Retina (tissue), 1 donor: ENCODE measurements at regions not wholly inside any gene's neighbourhood (a gene's known extent, or its start where the extent isn't known, plus 50 kb on each side); places are given as distances from the start of the nearest gene placed in this dataset.
"Not testable (repeated sequence)": the region's sequence is repeated elsewhere in the genome, so short reads cannot be mapped to it uniquely, and the experiment has no call there.

Experiments used
- DNase-seq: peaks from one replicate; pipeline ENCODE4 v3.0.0-alpha.2; 2016

DNA sequence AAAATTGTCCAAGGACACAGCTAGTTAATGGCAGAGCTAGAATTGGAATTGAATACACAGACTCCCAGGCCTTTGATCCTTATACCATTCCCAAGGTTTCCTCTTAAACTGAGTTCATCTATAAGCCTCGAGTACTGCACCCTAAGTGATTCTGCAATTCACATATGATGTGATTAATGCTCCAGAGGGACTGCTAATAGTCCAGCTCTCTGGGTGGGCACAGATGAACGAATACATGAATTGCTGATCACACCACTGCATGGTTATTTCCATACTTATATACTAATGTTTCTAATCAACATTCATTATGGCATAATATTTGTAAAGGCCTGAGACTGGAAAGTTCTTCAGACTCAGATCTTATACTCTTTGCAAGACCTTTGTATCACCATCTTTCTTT is 101.8 kb downstream of the NUFIP1 start:
- DNase-seq = no peak

DNA sequence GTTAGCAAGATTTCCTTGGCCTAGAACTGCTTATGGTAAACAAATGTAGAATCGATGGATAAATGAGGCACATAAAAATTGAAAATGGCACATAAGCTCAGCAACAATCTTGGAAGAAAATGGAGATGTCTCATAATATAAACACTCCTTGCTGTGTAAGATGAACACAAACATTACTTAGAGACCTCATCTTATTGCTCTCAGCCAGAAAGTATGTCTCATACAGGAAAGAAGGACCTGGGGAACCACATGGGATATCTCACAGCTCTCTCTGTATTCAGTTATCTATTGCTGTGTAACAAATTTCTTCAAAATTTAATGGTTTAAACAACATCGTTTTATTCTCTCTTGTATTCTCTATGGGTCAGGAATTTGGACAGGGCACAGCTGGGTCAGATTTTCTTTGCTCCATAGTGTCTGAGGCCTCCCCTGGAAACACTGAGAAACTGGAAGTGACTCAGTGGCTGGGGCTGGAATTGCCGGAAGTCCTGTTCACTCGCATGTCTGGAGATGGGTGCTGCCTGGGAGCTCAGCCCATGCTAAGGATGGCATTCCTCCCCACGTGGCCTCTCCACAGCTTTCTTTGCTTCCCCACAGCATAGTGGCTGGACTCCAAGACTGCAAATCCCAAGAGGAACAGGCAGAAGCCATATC is 105.1 kb downstream of the NUFIP1 start:
- no peak for DNase-seq

- DNase-seq = no peak
Measured at GRCh38 chr13:44879452-44880058, 109.7 kb downstream of the NUFIP1 start.

DNA sequence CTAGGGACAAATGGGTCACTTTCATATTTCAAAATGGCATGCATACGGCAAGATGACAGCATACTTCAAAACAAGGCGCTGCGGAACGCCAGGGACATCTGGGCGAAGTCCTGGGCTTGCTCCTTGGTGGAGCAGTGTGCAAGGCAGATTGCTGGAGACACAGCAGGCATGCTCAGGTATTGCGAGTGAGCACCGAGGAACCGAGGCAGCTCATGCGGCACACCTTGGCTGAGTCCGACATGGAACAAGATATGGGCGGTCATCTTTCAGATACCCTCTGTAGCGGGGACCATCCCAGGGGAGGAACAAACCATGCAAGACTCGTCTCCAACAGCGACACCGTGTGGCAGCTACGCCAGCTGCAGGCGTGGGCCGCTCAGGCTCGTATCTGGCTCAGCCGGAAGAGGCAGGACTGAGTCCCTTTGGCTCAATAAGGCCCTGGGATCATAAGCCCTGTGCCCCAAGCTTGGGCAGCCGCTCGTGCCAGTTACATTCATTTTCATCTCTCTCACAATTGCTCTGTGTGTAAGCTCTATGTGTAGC is 112.4 kb downstream of the NUFIP1 start:
- no peak for DNase-seq

DNA sequence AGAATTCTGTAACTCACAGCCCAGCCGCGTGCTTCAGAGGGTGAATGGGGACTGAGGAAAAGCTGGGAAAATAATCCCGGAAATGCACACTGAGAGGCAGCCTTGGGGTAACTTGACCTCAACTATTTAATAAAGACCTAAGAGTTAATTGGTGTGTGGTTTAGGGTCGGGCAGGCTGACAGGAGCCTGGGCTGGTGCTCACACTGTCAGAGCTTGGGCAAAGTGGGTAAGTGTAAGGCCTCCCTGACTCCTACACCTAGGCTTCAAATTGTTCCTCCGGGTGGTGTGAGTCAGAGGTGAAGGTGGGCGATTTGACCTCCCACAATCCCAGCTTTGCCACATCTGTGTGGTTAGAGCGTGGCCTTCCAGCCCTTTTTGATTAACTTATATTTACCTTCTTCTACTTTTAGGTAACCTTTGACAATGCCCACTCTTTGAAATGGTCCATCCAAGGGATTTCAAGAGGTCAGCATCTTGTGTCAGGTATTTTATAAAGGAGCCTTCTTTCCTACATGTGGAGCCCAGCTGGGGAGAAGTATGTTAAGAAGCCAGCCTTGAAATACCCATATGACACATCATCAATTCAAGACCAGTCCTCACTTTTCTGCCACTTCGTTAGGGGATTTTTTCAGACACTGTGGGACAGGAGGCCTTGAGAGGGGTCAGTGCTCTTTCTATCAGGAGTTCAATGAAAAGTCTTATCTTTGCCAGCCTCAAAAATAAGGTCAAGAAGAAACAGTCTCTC is 114.2 kb downstream of the NUFIP1 start:
- DNase-seq = no peak

DNA sequence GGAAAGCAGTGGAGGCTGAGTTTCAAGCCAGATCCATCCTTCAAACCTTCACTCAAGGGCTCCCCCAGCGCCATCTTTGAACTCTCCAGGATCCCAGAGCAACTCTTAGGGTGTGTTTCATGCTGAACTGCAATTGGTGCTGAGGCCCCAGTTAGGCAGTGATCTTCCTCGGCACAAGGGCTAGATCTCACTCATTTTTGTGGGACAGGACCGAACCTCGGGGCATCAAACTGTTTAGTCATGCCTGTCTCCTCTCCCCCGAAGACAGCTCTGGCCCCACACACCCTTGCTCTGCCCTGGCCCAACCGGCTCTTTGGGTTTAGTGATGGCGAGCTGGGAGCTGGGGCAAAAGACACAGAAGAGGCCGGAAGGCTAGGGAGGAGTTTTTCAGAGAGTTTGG is 115.1 kb downstream of the NUFIP1 start:
- DNase-seq = no peak

DNA sequence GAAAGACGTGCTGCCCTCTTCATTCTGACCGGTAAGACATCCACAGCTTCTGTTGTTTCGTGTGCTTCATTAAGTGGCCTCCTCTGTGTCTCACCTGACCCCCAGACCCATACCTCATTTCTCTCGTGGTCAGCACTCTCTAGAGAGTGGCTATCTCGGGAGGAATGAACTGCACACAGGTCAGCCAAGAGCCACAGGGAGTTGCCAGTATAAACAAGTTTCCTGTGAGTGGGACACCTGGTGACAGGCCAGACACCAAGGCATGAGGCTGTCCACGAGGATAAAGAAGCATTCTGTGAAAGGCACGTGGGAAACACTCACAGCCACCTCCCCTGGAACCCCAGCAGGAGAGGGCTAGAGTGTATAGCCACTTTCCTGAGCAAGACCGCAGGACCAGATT is 115.8 kb downstream of the NUFIP1 start:
- no peak for DNase-seq

DNA sequence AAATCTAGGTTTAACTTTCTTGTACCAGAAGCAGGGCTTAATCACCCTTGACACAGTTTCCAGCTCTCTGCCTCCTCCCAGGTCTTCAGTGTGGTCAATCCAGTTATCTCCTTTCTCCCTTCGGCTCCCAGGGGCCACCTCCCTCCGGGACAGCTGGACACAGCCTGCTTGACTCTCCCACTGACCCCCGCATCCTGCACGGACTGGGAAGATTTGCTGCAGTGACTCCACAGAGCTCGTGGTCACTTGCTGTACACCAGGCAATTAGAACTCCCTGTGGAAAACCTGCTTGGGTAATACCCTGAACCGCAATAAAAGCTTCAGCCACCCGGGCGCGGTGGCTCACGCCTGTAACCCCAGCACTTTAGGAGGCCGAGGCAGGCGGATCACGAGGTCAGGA is 116.5 kb downstream of the NUFIP1 start:
- no peak for DNase-seq

GRCh38 chr13:44870456-44870929 is 118.8 kb downstream of the NUFIP1 start:
- DNase-seq = no peak

DNA sequence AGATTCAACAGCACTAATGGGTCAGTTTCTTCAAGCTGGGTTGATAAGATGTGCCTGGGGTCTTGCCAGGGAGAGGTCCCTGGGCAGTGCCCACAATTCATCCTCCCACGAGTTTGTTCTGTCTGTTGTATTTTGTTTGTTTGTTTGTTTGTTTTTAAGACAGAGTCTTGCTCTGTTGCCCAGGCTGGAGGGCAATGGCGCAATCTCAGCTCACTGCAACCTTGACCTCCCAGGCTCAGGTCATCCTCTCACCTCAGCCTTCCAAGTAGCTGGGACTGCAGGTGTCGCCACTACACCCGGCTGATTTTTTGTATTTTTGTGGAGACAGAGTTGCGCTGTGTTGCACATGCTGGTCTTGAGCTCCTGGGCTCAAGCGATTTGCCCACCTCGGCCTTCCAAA is 120.1 kb downstream of the NUFIP1 start:
- DNase-seq = no peak

DNA sequence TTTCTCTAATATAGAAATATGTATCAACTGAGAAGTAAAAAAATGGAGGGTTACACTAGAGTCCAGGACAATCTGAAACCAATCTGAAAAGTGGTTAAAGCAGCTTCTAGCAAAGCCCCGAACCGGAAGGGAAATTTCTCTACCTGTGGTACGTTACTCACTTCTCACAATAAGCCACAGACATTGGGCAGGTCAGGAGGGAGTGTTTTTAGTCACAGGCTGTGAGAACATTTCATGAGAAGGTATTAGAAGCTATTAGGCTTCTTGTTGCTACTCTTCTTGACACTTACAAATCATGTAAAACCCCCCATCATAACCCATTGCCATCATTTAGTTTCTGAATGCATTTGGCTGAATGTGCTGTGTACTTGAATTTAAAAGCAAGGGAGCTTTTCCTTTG is 120.9 kb downstream of the NUFIP1 start:
- DNase-seq = no peak

- DNase-seq = no peak
Measured at GRCh38 chr13:44867825-44868224, 121.4 kb downstream of the NUFIP1 start.

- no peak for DNase-seq
Measured at GRCh38 chr13:44866411-44866911, 122.8 kb downstream of the NUFIP1 start.

- DNase-seq = no peak
Measured at GRCh38 chr13:44865722-44866410, 123.4 kb downstream of the NUFIP1 start.

DNA sequence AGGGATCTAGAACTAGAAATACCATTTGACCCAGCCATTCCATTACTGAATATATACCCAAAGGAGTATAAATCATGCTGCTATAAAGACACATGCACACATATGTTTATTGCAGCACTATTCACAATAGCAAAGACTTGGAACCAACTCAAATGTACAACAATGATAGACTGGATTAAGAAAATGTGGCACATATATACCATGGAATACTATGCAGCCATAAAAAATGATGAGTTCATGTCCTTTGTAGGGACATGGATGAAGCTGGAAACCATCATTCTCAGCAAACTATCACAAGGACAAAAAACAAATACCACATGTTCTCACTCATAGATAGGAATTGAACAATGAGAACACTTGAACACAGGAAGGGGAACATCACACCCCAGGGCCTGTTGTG is 125.6 kb downstream of the NUFIP1 start:
- not testable (repeated sequence) for DNase-seq

DNA sequence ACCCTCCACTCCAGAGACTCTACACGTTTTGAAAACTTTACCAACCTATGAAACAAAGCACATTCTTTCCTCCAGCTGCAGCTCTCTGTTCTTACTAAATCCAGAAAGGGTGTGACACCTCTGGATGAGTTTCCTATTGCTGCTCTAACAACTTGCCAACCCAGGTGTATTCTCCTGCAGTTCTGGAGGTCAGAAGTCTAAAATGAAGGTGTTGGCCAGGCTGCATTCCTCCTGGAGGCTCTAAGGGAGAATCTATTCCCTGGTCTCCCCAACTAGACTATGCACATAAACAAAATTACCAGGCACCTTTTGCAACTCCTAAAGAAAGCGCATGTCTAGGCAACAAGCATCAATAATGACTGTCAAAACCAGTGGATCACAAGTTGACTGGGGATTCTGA is 128.8 kb downstream of the NUFIP1 start:
- DNase-seq = no peak

GRCh38 chr13:44857736-44858135 is 131.5 kb downstream of the NUFIP1 start:
- DNase-seq = no peak

GRCh38 chr13:44857061-44857460 is 132.2 kb downstream of the NUFIP1 start:
- DNase-seq = no peak

- DNase-seq = no peak
Measured at GRCh38 chr13:44855860-44856259, 133.4 kb downstream of the NUFIP1 start.

GRCh38 chr13:44854313-44855060 is 134.8 kb downstream of the NUFIP1 start:
- DNase-seq = no peak

GRCh38 chr13:44853641-44854040 is 135.6 kb downstream of the NUFIP1 start:
- DNase-seq = no peak
